Activated CD8-positive, alpha-beta memory T cell treated with anti-CD3 and anti-CD28 coated beads, Interleukin-2, amount 10 ng/mL, durations not matched to agents 7 days and 5 days (primary cell): ENCODE measurements at regions not wholly inside any gene's neighbourhood (a gene's known extent, or its start where the extent isn't known, plus 50 kb on each side); places are given as distances from the start of the nearest gene placed in this dataset.

ENCODE experiments used
- ATAC-seq: fragments of 150-1000 bp; cut with Tn5 transposase; one replicate; pipeline ENCODE4 v1.10.0; 2021; ENCODE audit warnings: moderate library complexity
- CTCF ChIA-PET: fragments of 350-600 bp; sonication (Branson Sonifier 250); formaldehyde crosslinking; loops from one replicate; lab custom pipeline; 2021; ENCODE audit warnings: antibody characterized with exemption; lab: Charles Lee
- DNase-seq: peaks from one replicate; pipeline ENCODE4 v3.0.0-alpha.2; 2020
- H3K27ac Mint-ChIP-seq: one replicate; pipeline ENCODE4 v1.8.0; 2021; ENCODE audit warnings: mild to moderate bottlenecking, mixed read lengths
- H3K27me3 Mint-ChIP-seq: one replicate; pipeline ENCODE4 v1.8.0; 2021; ENCODE audit warnings: mixed read lengths
- H3K36me3 Mint-ChIP-seq: one replicate; pipeline ENCODE4 v1.8.0; 2021; ENCODE audit warnings: mild to moderate bottlenecking, mixed read lengths
- H3K4me1 Mint-ChIP-seq: one replicate; pipeline ENCODE4 v1.8.0; 2021; ENCODE audit warnings: mixed read lengths
- H3K4me3 Mint-ChIP-seq: one replicate; pipeline ENCODE4 v1.8.0; 2021; ENCODE audit warnings: mild to moderate bottlenecking, moderate library complexity, mixed read lengths
- H3K9me3 Mint-ChIP-seq: one replicate; pipeline ENCODE4 v1.8.0; 2022; ENCODE audit warnings: low read depth, mixed read lengths

- ATAC-seq (no peak), DNase-seq (no peak)
- no peak overlapping the region for H3K4me3 Mint-ChIP-seq
- CTCF ChIA-PET: no interaction called here
- H3K4me1 Mint-ChIP-seq: no peaks in the 10 kb centered on the region
- no peaks in the 10 kb centered on the region for H3K27me3 Mint-ChIP-seq
- peaks cover 2% of the 10 kb centered on the region for H3K9me3 Mint-ChIP-seq
- no peaks in the 10 kb centered on the region for H3K36me3 Mint-ChIP-seq
- no peak overlapping the region for H3K27ac Mint-ChIP-seq
Measured at GRCh38 chr5:143473481-143473880, 70.0 kb upstream of the NR3C1 start.

GRCh38 chr5:143472576-143472975 is 69.1 kb upstream of the NR3C1 start:
- CTCF ChIA-PET: no interaction called here
- no peaks in the 10 kb centered on the region for H3K36me3 Mint-ChIP-seq
- no peaks in the 10 kb centered on the region for H3K27me3 Mint-ChIP-seq
- H3K4me1 Mint-ChIP-seq: no peaks in the 10 kb centered on the region
- H3K4me3 Mint-ChIP-seq: no peak overlapping the region
- no peak overlapping the region for H3K27ac Mint-ChIP-seq
- ATAC-seq (no peak), DNase-seq (no peak)
- H3K9me3 Mint-ChIP-seq: peaks cover 2% of the 10 kb centered on the region

GRCh38 chr5:143471666-143472464 is 68.4 kb upstream of the NR3C1 start:
- Mint-ChIP-seq H3K4me3 (no peak overlapping the region), H3K4me1 (no peaks in the 10 kb centered on the region), H3K9me3 (peaks cover 2% of the 10 kb centered on the region), H3K36me3 (no peaks in the 10 kb centered on the region), H3K27ac (no peak overlapping the region), H3K27me3 (no peaks in the 10 kb centered on the region)
- ATAC-seq (no peak), DNase-seq (no peak)
- CTCF ChIA-PET: no interaction called here

GRCh38 chr5:143471041-143471509 is 67.6 kb upstream of the NR3C1 start:
- CTCF ChIA-PET: no interaction called here
- ATAC-seq (no peak), DNase-seq (no peak)
- Mint-ChIP-seq H3K27ac (no peak overlapping the region), H3K36me3 (no peaks in the 10 kb centered on the region), H3K4me1 (no peaks in the 10 kb centered on the region), H3K4me3 (no peak overlapping the region), H3K9me3 (peaks cover 2% of the 10 kb centered on the region), H3K27me3 (no peaks in the 10 kb centered on the region)

- ATAC-seq: no peak
- CTCF ChIA-PET: interaction anchor here (0.7 kb wide), 1 partner anchor 10 kb away, joined by 3 read pairs; no protein-coding TSS in a partner anchor
- H3K36me3 Mint-ChIP-seq: no peaks in the 10 kb centered on the region
Measured at GRCh38 chr5:143470120-143470519, 66.6 kb upstream of the NR3C1 start.

GRCh38 chr5:143469125-143469524 is 65.6 kb upstream of the NR3C1 start:
- Mint-ChIP-seq H3K4me1 (no peaks in the 10 kb centered on the region), H3K4me3 (no peak overlapping the region), H3K27ac (no peak overlapping the region), H3K9me3 (peaks cover 2% of the 10 kb centered on the region), H3K27me3 (no peaks in the 10 kb centered on the region), H3K36me3 (no peaks in the 10 kb centered on the region)
- DNase-seq: no peak
- ATAC-seq: no peak
- CTCF ChIA-PET: no interaction called here

More at GRCh38 chr5:143470120-143470519, 66.6 kb upstream of the NR3C1 start:
- peaks cover 2% of the 10 kb centered on the region for H3K9me3 Mint-ChIP-seq
- H3K27me3 Mint-ChIP-seq: no peaks in the 10 kb centered on the region
- DNase-seq: no peak
- no peak overlapping the region for H3K4me3 Mint-ChIP-seq
- no peaks in the 10 kb centered on the region for H3K4me1 Mint-ChIP-seq
- no peak overlapping the region for H3K27ac Mint-ChIP-seq

GRCh38 chr5:143466632-143467031 is 63.1 kb upstream of the NR3C1 start:
- no peaks in the 10 kb centered on the region for H3K4me1 Mint-ChIP-seq
- CTCF ChIA-PET: no interaction called here
- peaks cover 2% of the 10 kb centered on the region for H3K9me3 Mint-ChIP-seq

GRCh38 chr5:143464723-143465490 is 61.4 kb upstream of the NR3C1 start:
- H3K27ac Mint-ChIP-seq: no peak overlapping the region
- no peak for ATAC-seq

More at GRCh38 chr5:143466632-143467031, 63.1 kb upstream of the NR3C1 start:
- Mint-ChIP-seq H3K4me3 (no peak overlapping the region), H3K27ac (no peak overlapping the region), H3K36me3 (no peaks in the 10 kb centered on the region), H3K27me3 (no peaks in the 10 kb centered on the region)
- ATAC-seq (no peak), DNase-seq (no peak)

GRCh38 chr5:143462431-143462830 is 58.9 kb upstream of the NR3C1 start:
- Mint-ChIP-seq H3K4me1 (no peaks in the 10 kb centered on the region), H3K27ac (no peak overlapping the region), H3K9me3 (no peaks in the 10 kb centered on the region), H3K4me3 (no peak overlapping the region), H3K27me3 (peaks cover 2% of the 10 kb centered on the region), H3K36me3 (no peaks in the 10 kb centered on the region)
- no peak for ATAC-seq
- CTCF ChIA-PET: no interaction called here
- no peak for DNase-seq

More at GRCh38 chr5:143464723-143465490, 61.4 kb upstream of the NR3C1 start:
- H3K36me3 Mint-ChIP-seq: no peaks in the 10 kb centered on the region
- H3K4me3 Mint-ChIP-seq: no peak overlapping the region
- H3K9me3 Mint-ChIP-seq: peaks cover 2% of the 10 kb centered on the region
- DNase-seq: no peak
- H3K27me3 Mint-ChIP-seq: no peaks in the 10 kb centered on the region
- H3K4me1 Mint-ChIP-seq: no peaks in the 10 kb centered on the region
- CTCF ChIA-PET: no interaction called here

- Mint-ChIP-seq H3K27ac (no peak overlapping the region), H3K9me3 (no peaks in the 10 kb centered on the region), H3K27me3 (peaks cover 2% of the 10 kb centered on the region), H3K36me3 (no peaks in the 10 kb centered on the region), H3K4me1 (no peaks in the 10 kb centered on the region), H3K4me3 (no peak overlapping the region)
- CTCF ChIA-PET: interaction anchor here (1.7 kb wide), 1 partner anchor 761 kb away, joined by 3 read pairs; no protein-coding TSS in a partner anchor
- DNase-seq (no peak), ATAC-seq (no peak)
Measured at GRCh38 chr5:143459433-143459832, 55.9 kb upstream of the NR3C1 start.

GRCh38 chr5:143456952-143457547 is 53.6 kb upstream of the NR3C1 start:
- Mint-ChIP-seq H3K36me3 (peaks cover 2% of the 10 kb centered on the region), H3K27ac (no peak overlapping the region), H3K27me3 (peaks cover 2% of the 10 kb centered on the region), H3K4me1 (no peaks in the 10 kb centered on the region), H3K9me3 (no peaks in the 10 kb centered on the region), H3K4me3 (no peak overlapping the region)
- no peak for DNase-seq
- ATAC-seq: no peak
- CTCF ChIA-PET: no interaction called here

- peaks cover 2% of the 10 kb centered on the region for H3K36me3 Mint-ChIP-seq
- DNase-seq: no peak
- H3K27me3 Mint-ChIP-seq: peaks cover 2% of the 10 kb centered on the region
- no peaks in the 10 kb centered on the region for H3K9me3 Mint-ChIP-seq
- H3K27ac Mint-ChIP-seq: no peak overlapping the region
- CTCF ChIA-PET: no interaction called here
- no peak overlapping the region for H3K4me3 Mint-ChIP-seq
- no peaks in the 10 kb centered on the region for H3K4me1 Mint-ChIP-seq
- ATAC-seq: no peak
Measured at GRCh38 chr5:143454936-143455516, 51.5 kb upstream of the NR3C1 start.

GRCh38 chr5:143453720-143454119 is 50.2 kb upstream of the NR3C1 start:
- Mint-ChIP-seq H3K27ac (no peak overlapping the region), H3K4me3 (no peak overlapping the region), H3K27me3 (peaks cover 2% of the 10 kb centered on the region), H3K4me1 (no peaks in the 10 kb centered on the region), H3K36me3 (peaks cover 2% of the 10 kb centered on the region), H3K9me3 (no peaks in the 10 kb centered on the region)
- CTCF ChIA-PET: no interaction called here
- ATAC-seq: no peak
- DNase-seq: no peak
